Endodermal cell (in vitro differentiated cells): ENCODE measurements at regions not wholly inside any gene's neighbourhood (a gene's known extent, or its start where the extent isn't known, plus 50 kb on each side); places are given as distances from the start of the nearest gene placed in this dataset.

Experiments
- DNase-seq: peaks from one replicate; pipeline ENCODE4 v3.0.0-alpha.2; 2017
- H3K27ac ChIP-seq: 2 replicates; pipeline ENCODE4 v1.5.1; 2013; ENCODE audit warnings: mild to moderate bottlenecking, low read depth, low read length, moderate library complexity
- H3K27me3 ChIP-seq: 2 replicates; pipeline ENCODE4 v1.6.1; 2013; ENCODE audit warnings: mild to moderate bottlenecking, low read length, moderate library complexity; ENCODE audit not compliant: insufficient read depth, control insufficient read depth, poor library complexity, severe bottlenecking
- H3K36me3 ChIP-seq: 2 replicates; pipeline ENCODE4 v1.7.0; 2013; ENCODE audit warnings: mild to moderate bottlenecking, low read length, moderate library complexity; ENCODE audit not compliant: control insufficient read depth, insufficient read depth
- H3K4me1 ChIP-seq: one replicate; pipeline ENCODE4 v1.7.0; 2013; ENCODE audit warnings: low read length; ENCODE audit not compliant: control insufficient read depth, insufficient read depth
- H3K4me3 ChIP-seq: 2 replicates; pipeline ENCODE4 v1.5.1; 2013; ENCODE audit warnings: mild to moderate bottlenecking, low read length, moderate library complexity
- H3K9ac ChIP-seq: 2 replicates; pipeline ENCODE4 v1.6.1; 2013; ENCODE audit warnings: mild to moderate bottlenecking, low read length, moderate library complexity; ENCODE audit not compliant: poor library complexity, severe bottlenecking; ENCODE audit errors: extremely low read depth
- H3K9me3 ChIP-seq: 2 replicates; pipeline ENCODE4 v1.6.1; 2013; ENCODE audit warnings: mild to moderate bottlenecking, low read length, moderate library complexity; ENCODE audit not compliant: control insufficient read depth
- H3K27ac Mint-ChIP-seq: 2 replicates; pipeline ENCODE4 v1.8.0; 2020; ENCODE audit warnings: mixed read lengths
- H3K27me3 Mint-ChIP-seq: 2 replicates; pipeline ENCODE4 v1.8.0; 2021; ENCODE audit warnings: mild to moderate bottlenecking, mixed read lengths; ENCODE audit not compliant: insufficient read depth
- H3K36me3 Mint-ChIP-seq: 2 replicates; pipeline ENCODE4 v1.8.0; 2020; ENCODE audit warnings: low read depth, mixed read lengths
- H3K4me1 Mint-ChIP-seq: 2 replicates; pipeline ENCODE4 v1.8.0; 2020; ENCODE audit warnings: mixed read lengths
- H3K4me3 Mint-ChIP-seq: 2 replicates; pipeline ENCODE4 v1.8.0; 2020; ENCODE audit warnings: mild to moderate bottlenecking, moderate library complexity, mixed read lengths
- H3K9me3 Mint-ChIP-seq: 2 replicates; pipeline ENCODE4 v1.8.0; 2020; ENCODE audit warnings: mild to moderate bottlenecking, mixed read lengths
- WGBS, 2 experiments: methylation state at CpG; one replicate each; pipeline versions ENCODE4 v1.1.5 to v1.1.7; 2013; ENCODE audit warnings: missing lambda C conversion rate in 2 of 2, mixed read lengths in 1 of 2; ENCODE audit not compliant: insufficient coverage in 1 of 2, insufficient read length in 1 of 2; 5-methylcytosine and 5-hydroxymethylcytosine counted together
- TF ChIP-seq, protein P1 (sequence below): fragments of 200-600 bp; sonication (generic); conservative IDR thresholded peaks from 2 replicates; pipeline ENCODE4 v1.5.0; 2021; ENCODE audit warnings: antibody characterized with exemption, mild to moderate bottlenecking

DNA sequence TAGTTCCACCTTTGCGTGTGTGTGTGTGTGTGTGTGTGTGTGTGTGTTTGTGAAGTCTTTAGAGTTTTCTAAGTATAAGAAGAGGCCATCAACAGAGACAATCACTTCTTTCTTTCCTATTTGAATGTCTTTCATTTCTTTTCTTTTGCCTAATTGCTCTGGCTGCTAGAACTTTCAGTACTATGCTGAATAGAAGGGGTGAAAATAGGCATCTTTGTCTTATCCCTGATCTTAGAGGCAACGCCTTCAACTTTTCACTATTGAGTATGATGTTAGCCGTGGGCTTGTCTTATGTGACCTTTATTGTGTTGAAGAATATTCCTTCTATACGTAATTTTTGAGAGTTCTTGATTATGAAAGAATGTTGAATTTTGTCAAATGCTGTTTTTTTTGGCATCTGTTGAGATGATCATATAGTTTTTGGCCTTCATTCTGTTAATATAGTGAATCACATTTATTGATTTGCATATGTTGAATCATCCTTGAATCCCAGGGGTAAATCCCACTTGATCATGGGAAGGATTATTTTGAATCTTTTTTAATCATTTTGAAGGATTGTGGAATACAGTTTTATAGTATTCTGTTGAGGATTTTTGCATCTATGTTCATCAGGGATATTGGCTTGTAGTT, 134.8 kb upstream of the CD180 start:
- Mint-ChIP-seq H3K36me3 (no peaks in the 10 kb centered on the region), H3K4me1 (peaks cover 16% of the 10 kb centered on the region), H3K27me3 (peaks cover 15% of the 10 kb centered on the region), H3K9me3 (peaks cover 20% of the 10 kb centered on the region), H3K27ac (no peak overlapping the region), H3K4me3 (no peak overlapping the region)
- TF ChIP-seq, protein P1, sequence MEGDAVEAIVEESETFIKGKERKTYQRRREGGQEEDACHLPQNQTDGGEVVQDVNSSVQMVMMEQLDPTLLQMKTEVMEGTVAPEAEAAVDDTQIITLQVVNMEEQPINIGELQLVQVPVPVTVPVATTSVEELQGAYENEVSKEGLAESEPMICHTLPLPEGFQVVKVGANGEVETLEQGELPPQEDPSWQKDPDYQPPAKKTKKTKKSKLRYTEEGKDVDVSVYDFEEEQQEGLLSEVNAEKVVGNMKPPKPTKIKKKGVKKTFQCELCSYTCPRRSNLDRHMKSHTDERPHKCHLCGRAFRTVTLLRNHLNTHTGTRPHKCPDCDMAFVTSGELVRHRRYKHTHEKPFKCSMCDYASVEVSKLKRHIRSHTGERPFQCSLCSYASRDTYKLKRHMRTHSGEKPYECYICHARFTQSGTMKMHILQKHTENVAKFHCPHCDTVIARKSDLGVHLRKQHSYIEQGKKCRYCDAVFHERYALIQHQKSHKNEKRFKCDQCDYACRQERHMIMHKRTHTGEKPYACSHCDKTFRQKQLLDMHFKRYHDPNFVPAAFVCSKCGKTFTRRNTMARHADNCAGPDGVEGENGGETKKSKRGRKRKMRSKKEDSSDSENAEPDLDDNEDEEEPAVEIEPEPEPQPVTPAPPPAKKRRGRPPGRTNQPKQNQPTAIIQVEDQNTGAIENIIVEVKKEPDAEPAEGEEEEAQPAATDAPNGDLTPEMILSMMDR, result no peak
- Histone ChIP-seq H3K27me3 (peaks cover 22% of the 10 kb centered on the region), H3K36me3 (no peaks in the 10 kb centered on the region), H3K9ac (no peak overlapping the region), H3K4me3 (no peak overlapping the region), H3K27ac (no peak overlapping the region), H3K9me3 (peaks cover 34% of the 10 kb centered on the region), H3K4me1 (no peaks in the 10 kb centered on the region)
- no peak for DNase-seq
- WGBS, 2 experiments, result 88% methylated on average over 4 of the region's 4 CpGs; no CpG with 5 or more reads in 1 of the 2 experiments

DNA sequence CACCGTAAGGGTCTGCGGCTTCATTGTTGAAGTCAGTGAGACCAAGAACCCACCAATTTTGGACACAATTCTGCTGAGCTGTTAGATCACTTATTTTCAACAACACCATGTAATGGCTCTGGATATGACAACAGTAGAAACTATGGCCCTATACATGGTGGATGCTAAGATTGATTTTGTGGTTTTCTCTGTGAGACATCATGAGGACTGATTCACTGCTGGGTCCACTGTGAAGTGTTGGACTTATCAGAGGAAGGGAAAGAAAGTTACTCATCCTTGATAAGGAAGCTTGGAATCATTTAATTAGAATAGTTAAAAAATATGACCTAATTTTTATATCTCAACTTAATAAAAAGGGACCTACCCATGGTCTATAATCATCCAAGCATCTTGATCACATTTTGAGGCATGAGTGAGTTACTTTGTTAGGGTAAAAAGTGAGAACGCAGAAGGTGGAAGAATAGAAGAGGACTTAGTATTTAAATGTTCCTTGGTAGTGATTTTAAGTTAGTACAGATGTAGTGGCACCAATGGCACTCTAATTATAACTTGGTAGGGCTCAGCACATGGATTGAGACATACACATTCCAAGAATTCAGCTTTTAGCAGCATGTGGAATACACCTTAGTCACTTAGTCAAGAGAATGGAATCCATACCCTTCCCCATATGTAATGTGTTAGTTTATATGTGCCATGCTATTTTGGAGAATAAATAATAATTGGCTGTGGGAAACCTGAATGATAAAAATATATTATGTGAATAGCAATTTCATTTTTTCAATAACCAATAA, 123.5 kb upstream of the CD180 start:
- TF ChIP-seq, protein P1, result no peak
- Histone ChIP-seq H3K27ac (no peak overlapping the region), H3K9ac (no peak overlapping the region), H3K36me3 (no peaks in the 10 kb centered on the region), H3K9me3 (no peaks in the 10 kb centered on the region), H3K4me3 (no peak overlapping the region), H3K27me3 (no peaks in the 10 kb centered on the region), H3K4me1 (no peaks in the 10 kb centered on the region)
- 96 to 97% methylated on average over 3 of the region's 3 CpGs for WGBS, 2 experiments
- no peaks in the 10 kb centered on the region for H3K36me3 Mint-ChIP-seq
- peaks cover 7% of the 10 kb centered on the region for H3K9me3 Mint-ChIP-seq
- H3K4me3 Mint-ChIP-seq, result no peak overlapping the region
- H3K27me3 Mint-ChIP-seq, result no peaks in the 10 kb centered on the region
- no peak for DNase-seq
- no peak overlapping the region for H3K27ac Mint-ChIP-seq
- no peaks in the 10 kb centered on the region for H3K4me1 Mint-ChIP-seq

DNA sequence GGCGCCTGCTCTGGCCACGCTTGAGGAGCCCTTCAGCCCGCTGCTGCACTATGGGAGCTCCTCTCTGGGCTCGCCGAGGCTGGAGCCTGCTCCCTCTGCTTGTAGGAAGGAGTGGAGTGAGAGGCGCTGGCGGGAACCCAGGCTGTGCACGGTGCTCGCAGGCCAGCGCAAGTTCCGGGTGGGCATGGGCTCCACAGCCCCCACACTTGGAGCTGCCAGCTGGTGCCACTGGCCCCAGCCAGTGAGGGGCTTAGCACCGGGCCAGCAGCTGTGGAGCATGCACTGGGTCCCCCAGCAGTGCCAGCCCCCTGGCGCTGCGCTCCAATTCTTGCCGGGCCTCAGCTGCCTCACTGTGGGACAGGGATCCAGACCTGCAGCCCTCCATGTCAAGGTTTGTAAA, 122.1 kb upstream of the CD180 start:
- no peak overlapping the region for H3K27ac Mint-ChIP-seq
- no peaks in the 10 kb centered on the region for H3K36me3 ChIP-seq
- no peak overlapping the region for H3K9ac ChIP-seq
- H3K36me3 Mint-ChIP-seq, result no peaks in the 10 kb centered on the region
- H3K27me3 Mint-ChIP-seq, result no peaks in the 10 kb centered on the region
- H3K4me3 Mint-ChIP-seq, result no peak overlapping the region
- no peak overlapping the region for H3K27ac ChIP-seq
- H3K27me3 ChIP-seq, result no peaks in the 10 kb centered on the region
- WGBS, 2 experiments, result 91 to 95% methylated on average over 14 to 15 of the region's 15 CpGs
- H3K4me1 ChIP-seq, result no peaks in the 10 kb centered on the region
- peaks cover 7% of the 10 kb centered on the region for H3K9me3 Mint-ChIP-seq
- no peak overlapping the region for H3K4me3 ChIP-seq
- H3K9me3 ChIP-seq, result peaks cover 6% of the 10 kb centered on the region
- H3K4me1 Mint-ChIP-seq, result no peaks in the 10 kb centered on the region
- DNase-seq, result no peak
- TF ChIP-seq, protein P1, result no peak
